ENCODE measurements at regions not wholly inside any gene's neighbourhood (a gene's known extent, or its start where the extent isn't known, plus 50 kb on each side); places are given as distances from the start of the nearest gene placed in this dataset.
"Not testable (repeated sequence)": the region's sequence is repeated elsewhere in the genome, so short reads cannot be mapped to it uniquely, and the experiment has no call there.

DNA sequence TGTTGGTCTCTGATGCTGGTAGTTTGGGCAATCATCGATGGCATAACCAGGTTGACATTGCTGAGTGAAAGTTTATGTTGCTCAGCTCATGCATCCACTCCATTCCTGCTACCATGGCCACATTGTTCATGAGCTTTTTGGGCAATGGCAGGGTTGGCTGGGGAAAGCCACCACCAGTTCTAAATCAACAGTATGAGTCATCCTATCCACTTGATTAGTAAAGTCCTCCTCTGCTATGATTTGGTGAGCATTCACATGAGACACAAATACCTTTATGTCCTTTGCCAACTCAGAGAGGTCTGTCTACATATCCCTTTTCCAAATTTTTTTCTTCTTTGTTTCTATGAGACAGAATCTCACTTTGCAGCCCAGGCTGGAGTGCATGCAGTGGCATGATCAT lies 129.7 kb upstream of the FBN2 start:
- no peak for DNase-seq

- DNase-seq: no peak
These were observed 130.9 kb upstream of the FBN2 start for GRCh38 chr5:128668921-128669320.

- DNase-seq: no peak
These were observed 131.8 kb upstream of the FBN2 start for GRCh38 chr5:128669803-128670202.

DNA sequence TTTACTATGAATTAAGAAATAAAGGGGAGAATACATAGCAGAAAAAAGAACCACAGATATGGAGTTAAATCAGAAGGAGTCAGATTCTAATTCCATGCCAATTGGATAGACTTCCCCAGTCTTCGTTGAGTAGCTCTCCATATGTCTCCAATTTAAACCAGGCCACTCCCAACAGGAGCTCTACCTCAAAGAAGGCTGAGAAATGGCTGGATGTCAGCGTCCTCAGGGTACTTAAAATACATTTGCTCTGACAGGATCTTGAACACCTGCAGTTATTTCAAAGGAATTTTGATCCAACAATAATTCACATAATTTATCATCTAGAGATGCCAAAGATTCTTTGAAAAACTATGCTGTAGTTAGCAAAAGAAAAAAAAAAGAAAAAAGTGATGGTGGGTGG lies 133.9 kb upstream of the FBN2 start:
- DNase-seq: no peak

- no peak for DNase-seq
These were observed 135.0 kb upstream of the FBN2 start for GRCh38 chr5:128673000-128673399.

DNA sequence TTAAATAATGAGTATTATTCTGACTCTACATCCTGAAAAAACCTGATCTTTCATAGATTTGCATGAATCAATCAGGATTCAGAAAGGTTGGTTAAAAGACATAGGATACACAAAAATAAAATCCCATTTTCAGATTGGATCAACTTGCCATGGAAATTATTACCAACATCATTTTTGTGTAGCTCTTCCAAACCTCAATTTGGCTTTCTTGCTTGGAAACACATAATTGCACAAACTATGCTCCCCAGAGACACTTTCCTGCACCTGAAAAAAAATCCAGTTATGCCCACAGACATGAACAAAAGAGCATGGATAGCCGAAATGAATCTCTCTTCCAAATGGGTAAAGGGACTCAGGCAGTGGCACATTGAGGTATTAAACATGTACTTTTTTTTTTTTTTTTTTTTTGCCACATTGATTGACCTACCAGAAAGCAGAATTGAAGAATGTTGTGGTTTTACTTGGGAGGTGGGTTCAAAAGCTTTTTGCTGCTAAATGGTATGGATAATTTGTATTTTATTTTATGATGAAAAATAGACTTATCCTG lies 135.4 kb upstream of the FBN2 start:
- DNase-seq: no peak

- DNase-seq: no peak
These were observed 135.9 kb upstream of the FBN2 start for GRCh38 chr5:128673970-128674369.

DNA sequence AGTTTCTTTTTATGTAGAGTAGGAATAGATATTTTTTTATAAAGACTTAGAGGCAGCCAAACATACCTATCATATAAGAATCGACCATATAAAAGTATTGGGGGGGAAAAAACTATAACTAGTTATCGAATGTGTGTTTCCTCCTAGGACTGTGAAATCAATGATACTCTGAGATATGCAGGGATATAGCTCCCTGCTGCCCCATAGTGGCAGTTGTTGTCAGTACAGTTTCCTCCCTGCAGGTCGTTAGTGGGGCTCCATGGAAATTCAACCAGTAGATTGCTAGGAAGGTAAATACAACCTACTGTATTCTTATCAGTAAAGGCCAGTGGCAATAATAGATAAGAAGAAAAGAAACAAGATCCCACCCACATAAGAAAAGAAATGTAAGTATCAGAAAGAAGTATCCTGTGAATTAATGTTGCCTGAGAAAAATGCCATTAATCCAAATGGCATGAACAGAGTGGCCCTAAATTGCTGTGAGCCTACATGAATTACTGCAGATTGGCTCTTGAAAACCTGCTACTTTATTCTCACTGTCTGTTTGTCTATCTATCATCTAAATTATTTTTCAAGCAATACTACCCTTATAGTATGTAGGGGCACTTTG lies 136.9 kb upstream of the FBN2 start:
- DNase-seq: no peak

- DNase-seq: no peak
These were observed 143.1 kb upstream of the FBN2 start for GRCh38 chr5:128681096-128681495.

GRCh38 chr5:128681764-128682592 lies 143.9 kb upstream of the FBN2 start:
- DNase-seq: no peak

DNA sequence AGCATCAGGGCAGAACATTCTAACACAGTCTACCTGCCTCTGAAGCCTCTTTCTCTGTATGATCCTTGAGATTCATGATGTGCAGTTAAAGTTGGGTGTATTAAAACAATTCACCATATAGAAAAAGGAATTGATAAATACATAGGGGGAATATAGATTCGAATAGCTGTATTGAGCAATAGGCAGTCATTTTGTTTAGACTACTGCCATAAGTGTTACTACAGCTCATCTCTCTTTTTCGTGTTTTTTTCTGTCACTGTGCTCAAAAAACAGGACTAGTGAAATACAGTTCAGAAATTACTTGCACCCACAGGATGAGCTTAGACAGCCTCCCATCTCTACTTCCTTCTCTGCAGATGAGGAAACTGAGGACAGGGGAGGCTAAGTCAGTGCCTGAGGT lies 144.6 kb upstream of the FBN2 start:
- no peak for DNase-seq

GRCh38 chr5:128684961-128685360 lies 146.9 kb upstream of the FBN2 start:
- DNase-seq: no peak

DNA sequence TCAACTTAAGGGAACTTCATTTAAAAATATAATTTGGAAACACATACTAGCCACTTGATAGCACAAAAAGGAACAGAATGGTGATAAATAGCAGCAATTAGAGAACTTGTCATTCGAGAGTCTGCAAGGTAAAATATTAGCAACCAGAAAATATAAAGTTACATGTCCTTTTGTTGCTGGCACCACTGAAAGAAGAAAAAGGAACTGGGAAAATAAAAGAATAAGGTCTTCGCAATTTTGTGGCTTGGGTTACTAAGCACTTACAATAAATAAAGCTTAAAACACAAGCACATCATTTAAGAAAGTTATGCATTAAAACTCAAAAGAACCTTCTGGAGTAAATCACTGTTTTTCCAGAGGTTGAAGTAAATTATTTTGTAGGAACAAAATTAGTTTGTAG lies 149.9 kb upstream of the FBN2 start:
- no peak for DNase-seq

- DNase-seq: no peak
These were observed 155.7 kb upstream of the FBN2 start for GRCh38 chr5:128693764-128694163.

GRCh38 chr5:128695791-128696530 lies 157.9 kb upstream of the FBN2 start:
- DNase-seq: no peak

DNA sequence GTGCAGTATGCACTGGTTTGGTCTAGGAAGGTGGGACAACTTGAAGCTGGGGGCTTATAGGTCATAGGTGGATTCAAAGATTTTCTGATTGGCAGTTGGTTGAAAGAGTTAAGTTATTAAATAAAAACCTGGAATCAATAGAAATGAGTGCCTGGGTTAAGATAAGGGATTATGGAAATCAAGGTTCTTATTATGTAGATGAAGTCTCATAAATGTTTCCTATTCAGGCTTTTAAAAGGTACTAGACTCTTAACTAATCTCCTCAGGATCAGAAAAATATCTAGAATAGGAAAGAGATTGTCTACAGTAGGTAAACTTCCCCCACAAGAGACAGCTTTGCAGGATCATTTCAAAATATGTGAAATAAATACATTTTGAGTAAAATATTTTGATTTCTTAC lies 163.3 kb upstream of the FBN2 start:
- no peak for DNase-seq

- no peak for DNase-seq
These were observed 165.3 kb upstream of the FBN2 start for GRCh38 chr5:128703322-128703721.

- no peak for DNase-seq
These were observed 168.2 kb upstream of the FBN2 start for GRCh38 chr5:128706269-128706668.

GRCh38 chr5:128708841-128709240 lies 170.8 kb upstream of the FBN2 start:
- DNase-seq: no peak

DNA sequence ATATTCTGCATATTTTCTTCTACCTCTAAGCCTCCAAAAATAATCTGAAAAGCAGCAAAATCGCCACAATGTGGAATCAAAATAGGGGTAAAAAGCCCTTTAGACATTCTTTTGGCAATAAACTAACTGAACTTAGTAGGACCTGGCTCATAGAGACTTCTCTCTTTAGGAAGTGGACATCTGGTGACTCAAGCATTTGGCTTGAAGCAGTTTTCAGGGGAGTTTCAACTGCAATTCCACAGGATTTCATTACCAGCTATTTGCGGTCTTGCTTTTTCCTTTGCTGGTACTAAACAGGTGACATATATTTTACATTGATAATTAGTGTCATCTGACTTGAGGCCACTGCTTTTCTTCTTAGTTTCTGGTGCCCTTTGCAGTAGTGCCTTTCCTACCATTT lies 173.2 kb upstream of the FBN2 start:
- DNase-seq: no peak

DNA sequence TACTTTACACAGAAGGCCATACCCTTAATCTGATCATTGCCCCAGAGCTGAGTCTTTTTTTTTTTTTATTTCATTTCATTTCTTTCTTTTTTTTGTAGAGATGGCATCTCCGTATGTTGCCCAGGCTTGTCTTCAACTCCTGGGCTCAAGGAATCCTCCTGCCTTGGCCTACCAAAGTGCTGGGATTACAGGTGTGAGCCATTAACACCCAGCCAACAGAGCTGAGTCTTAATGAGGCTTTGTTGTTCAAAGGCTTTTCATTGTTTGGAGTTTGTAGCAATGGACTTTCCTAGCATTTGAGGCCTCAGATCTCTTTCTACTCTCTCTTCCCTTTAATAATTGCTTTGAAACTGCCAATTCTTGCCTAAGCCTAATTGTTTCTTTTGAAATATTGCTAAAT lies 176.5 kb upstream of the FBN2 start:
- no peak for DNase-seq

DNA sequence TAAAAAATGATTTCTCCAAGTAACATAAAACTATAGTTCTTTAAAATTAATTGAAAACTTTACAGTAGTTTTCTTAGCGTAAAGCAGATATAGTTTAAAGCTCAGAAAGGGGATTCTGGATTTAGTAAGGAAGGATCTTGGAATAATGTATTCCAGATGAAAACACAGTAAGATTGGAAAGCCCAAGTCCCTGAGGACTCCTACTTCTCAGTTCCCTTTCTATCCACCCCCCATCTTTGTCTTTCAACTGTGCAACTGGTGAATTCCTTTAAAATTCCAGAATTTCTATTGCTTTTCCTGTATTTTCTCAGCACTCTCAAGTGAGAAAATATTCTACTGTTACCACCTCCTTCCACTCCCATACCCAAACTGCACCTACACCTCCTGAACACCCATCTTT lies 184.5 kb upstream of the FBN2 start:
- no peak for DNase-seq

DNA sequence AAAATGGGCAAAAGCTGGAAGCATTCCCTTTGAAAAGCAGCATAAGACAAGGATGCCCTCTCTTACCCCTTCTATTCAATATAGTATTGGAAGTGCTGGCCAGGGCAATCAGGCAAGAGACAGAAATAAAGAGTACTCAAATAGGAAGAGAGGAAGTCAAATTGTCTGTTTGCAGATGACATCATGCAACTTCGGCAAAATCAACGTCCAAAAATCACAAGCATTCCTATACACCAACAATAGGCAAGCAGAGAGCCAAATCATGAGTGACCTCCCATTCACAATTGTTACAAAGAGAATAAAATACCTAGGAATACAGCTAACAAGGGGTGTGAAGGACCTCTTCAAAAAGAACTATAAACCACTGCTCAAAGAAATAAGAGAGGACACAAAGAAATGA lies 192.0 kb upstream of the FBN2 start:
- not testable (repeated sequence) for DNase-seq

- not testable (repeated sequence) for DNase-seq
These were observed 197.6 kb upstream of the FBN2 start for GRCh38 chr5:128735656-128736055.
